C1 segment of cervical spinal cord (tissue), 14 donors: ENCODE measurements at regions not wholly inside any gene's neighbourhood (a gene's known extent, or its start where the extent isn't known, plus 50 kb on each side); places are given as distances from the start of the nearest gene placed in this dataset.
"Not testable (repeated sequence)": the region's sequence is repeated elsewhere in the genome, so short reads cannot be mapped to it uniquely, and the experiment has no call there.

ENCODE experiments used
- DNase-seq, 14 donors: peaks; one replicate each; lab custom pipeline; 2025; lab: John Stamatoyannopoulos, UW

- no peak for DNase-seq
Measured at GRCh38 chr4:181827246-181827645, 416.0 kb upstream of the TENM3 start.

GRCh38 chr4:181830404-181831035 lies 412.7 kb upstream of the TENM3 start:
- DNase-seq = no peak

DNA sequence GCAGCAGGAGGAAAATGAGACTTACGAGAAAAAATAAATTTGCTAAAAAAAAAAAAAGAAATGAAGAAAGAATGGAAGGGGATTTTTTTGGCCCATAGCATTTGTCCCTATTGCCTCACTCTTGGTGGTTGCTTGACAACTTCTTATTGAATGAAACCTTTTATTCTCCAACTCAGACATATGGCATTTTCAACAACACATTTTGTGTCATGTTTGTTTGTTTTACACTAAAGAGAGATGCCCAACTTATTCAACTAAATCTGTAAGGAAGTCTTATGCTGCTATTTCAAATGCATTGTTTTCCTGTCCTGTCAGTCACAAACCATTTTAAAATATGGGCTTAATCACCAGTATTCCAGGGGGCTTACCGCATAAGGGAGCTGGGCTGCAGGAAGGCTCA lies 409.1 kb upstream of the TENM3 start:
- no peak for DNase-seq

GRCh38 chr4:181835348-181835747 lies 407.9 kb upstream of the TENM3 start:
- no peak for DNase-seq

GRCh38 chr4:181838253-181838652 lies 404.9 kb upstream of the TENM3 start:
- DNase-seq = no peak

GRCh38 chr4:181843797-181844196 lies 399.4 kb upstream of the TENM3 start:
- DNase-seq = not testable (repeated sequence)

DNA sequence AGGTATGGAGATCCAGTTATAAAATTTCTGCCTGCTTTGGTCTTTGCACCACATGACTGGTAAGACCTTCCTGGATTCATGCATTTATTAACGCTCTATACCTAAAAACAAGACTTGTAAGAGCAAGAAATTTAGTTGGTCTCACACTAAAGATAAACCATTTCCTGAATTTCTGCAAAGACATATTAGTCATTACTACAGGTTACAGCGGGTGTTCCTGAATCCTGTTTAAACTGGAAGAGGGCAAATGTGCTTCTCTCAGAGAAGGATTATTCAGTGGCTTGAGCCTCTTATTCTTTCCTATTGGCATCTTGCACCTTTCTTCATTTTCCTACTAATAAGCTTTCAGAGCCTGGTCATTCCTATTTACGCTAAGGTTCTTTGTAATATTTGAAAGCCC lies 397.6 kb upstream of the TENM3 start:
- no peak for DNase-seq

- DNase-seq = no peak
Measured at GRCh38 chr4:181846934-181847333, 396.3 kb upstream of the TENM3 start.

- DNase-seq = no peak
Measured at GRCh38 chr4:181848357-181848756, 394.8 kb upstream of the TENM3 start.

GRCh38 chr4:181849472-181849871 lies 393.7 kb upstream of the TENM3 start:
- no peak for DNase-seq

DNA sequence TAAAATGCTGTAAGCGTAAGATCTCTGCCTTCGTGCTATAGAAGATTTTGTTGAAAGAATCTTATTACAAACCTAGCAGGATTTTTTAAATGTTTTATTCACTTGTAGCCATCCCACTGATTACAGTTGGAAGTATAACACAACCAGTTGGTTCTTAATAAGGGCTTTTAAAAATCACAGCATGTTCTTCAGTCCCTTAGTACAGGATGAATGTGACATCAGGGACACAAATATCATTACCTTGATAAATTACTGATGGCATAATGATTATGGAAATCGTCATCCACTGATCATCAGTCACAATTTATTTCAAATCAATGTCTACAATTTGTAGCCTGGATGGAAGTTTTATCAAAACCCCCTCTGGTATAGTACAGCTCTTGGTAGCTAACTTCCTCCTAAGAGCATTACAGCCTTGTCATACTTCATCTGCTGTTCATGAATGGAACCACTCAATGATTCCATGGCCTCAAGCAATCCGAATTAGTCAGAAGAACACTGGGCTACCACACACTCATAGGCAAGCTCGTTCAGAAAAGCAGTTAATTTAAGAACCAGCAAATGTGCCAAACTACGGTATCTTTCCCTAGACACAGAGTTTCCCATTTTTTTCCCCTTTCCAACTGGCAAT lies 389.2 kb upstream of the TENM3 start:
- DNase-seq = no peak

GRCh38 chr4:181855307-181855706 lies 387.9 kb upstream of the TENM3 start:
- DNase-seq = no peak

DNA sequence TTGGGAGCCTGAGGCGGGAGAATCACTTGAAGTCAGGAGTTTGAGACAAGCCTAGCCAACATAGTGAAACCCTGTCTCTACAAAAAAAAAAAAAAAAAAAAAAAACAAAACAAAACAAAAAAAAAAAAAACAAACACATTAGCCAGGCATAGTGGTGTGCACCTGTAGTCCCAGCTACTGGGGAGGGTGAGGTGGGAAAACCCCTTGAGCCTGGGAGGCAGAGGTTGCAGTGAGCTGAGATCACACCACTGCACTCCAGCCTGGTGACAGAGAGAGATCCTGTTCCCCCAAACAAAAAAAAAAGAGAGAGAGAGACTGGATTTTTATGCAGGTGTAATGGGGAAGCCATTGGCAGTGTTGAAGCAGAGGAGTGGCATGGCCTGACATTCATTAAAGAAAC lies 385.7 kb upstream of the TENM3 start:
- DNase-seq = not testable (repeated sequence)

- DNase-seq = no peak
Measured at GRCh38 chr4:181858741-181859140, 384.5 kb upstream of the TENM3 start.

- no peak for DNase-seq
Measured at GRCh38 chr4:181859439-181859838, 383.8 kb upstream of the TENM3 start.

DNA sequence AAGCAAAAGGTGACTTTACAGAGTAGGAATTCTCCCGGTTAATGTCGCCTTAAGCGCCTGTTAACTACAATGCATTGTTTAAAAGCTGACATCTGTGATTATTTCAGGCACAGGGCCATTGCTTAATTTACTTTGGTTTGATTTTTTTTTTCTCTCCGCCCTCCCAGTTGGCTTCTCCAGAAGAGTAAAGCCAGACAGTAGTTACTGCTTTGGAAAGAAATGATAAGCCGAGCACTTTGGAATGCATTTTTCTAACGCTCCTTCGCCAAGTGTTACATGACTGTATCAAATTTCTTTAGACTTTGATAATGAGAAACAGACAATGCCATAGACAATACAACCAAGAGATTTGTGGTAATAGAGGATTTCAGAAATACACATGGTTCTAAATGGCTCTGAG lies 383.0 kb upstream of the TENM3 start:
- DNase-seq = no peak

- no peak for DNase-seq
Measured at GRCh38 chr4:181860668-181861067, 382.5 kb upstream of the TENM3 start.

- no peak for DNase-seq
Measured at GRCh38 chr4:181863856-181864255, 379.3 kb upstream of the TENM3 start.

DNA sequence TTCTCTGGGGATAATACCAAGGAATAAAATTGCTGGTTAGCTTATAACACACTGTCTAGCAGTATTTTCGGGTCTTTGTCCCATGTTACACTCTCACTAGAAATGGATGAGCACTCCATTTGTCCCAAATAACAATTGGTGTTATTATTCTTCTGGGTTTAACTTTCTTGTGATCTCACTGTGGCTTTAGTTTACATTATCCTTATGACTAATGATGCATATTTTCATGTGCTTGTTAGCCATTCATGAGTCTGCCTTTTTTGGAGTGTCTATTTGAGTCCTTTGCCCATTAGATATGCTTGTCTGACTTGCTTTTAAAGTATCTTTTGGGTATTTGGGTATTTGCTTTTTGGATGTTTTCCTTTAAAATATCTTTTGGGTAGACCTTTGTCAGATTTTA lies 372.9 kb upstream of the TENM3 start:
- DNase-seq = no peak

DNA sequence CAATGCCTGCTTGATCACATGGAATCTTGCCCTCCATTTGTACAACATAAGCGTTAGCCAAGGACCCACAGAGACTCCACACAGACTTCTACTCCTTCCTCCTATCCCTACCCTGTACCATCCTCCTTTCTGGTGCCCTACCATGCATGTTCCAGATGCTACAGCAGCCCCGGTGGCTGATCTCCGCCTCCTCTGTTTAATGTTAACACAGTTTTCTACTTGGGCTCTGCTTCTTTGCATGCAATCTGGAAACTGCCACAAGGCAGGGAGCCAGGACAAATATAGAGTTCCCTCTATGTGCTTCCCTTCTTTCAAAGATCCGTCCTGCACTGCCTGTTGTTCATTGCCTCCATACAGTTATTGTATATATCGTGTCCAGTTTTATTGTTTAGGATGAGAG lies 368.6 kb upstream of the TENM3 start:
- DNase-seq = no peak

GRCh38 chr4:181877329-181877848 lies 365.8 kb upstream of the TENM3 start:
- DNase-seq = no peak

DNA sequence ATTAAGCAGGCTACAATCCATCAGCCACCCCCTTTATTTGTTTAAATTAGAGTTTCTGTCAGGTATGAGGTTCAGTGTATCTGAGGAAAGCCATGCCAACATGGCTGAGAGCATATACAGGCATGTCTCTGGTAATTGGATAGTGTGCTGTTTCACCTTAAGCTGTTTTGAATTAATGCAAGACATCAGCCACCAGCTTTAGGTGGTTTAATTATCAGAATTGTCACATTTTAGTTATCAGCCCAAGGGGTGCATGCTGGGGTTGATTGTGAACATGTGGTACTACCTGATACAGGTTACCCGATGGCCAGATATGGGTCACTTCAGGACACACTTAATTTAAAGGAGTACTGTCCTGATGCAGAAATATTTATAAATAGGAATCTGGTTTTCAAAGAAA lies 353.2 kb upstream of the TENM3 start:
- DNase-seq = no peak

DNA sequence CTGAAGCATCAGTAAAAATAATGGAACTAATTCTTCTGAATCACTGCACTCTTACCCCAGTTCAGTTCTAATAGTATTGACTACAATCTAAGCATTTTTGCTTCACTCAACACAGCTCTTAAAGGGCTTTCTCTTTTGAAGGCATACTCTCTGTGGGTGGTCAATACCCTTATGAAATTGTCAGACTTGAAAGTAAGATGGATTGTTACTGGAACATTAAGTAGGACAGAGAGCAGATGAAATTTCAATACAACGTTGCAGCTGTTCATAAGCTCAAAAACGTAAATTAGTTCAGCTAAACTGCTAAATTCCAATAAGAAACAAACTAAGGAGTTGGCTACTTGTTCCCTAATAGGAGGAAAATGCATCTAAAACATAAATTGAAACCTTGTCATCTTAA lies 352.3 kb upstream of the TENM3 start:
- DNase-seq = no peak

- DNase-seq = no peak
Measured at GRCh38 chr4:181896614-181897013, 346.6 kb upstream of the TENM3 start.
